PC-9 (cell line): ENCODE measurements at regions not wholly inside any gene's neighbourhood (a gene's known extent, or its start where the extent isn't known, plus 50 kb on each side); places are given as distances from the start of the nearest gene placed in this dataset.
"Not testable (repeated sequence)": the region's sequence is repeated elsewhere in the genome, so short reads cannot be mapped to it uniquely, and the experiment has no call there.

Source experiments
- BruUV-seq: library from RNA; stranded (reverse); fragments of 400-500 nt; replicated peaks from 2 replicates; lab custom pipeline; 2021; lab: Mats Ljungman, UMichigan
- CTCF ChIA-PET: fragments of 300-600 bp; sonication (Branson Sonifier 250); formaldehyde crosslinking; loops from one replicate; lab custom pipeline; 2022; ENCODE audit warnings: antibody characterized with exemption; lab: Charles Lee
- POLR2A ChIA-PET: fragments of 300-600 bp; sonication (Branson Sonifier 250); formaldehyde crosslinking; loops from one replicate; lab custom pipeline; 2022; ENCODE audit warnings: antibody characterized with exemption; ENCODE audit not compliant: unreplicated experiment; lab: Charles Lee
- DNase-seq, 2 experiments: peaks; one replicate each; pipeline versions ENCODE4 v3.0.0 to v3.0.0-alpha.2; 2015 to 2022; ENCODE audit warnings: mixed read lengths in 1 of 2
- H2AFZ ChIP-seq: fragments of 200-600 bp; sonication (generic); 2 replicates; pipeline ENCODE4 v1.8.1; 2017; ENCODE audit warnings: antibody characterized with exemption
- H3F3A ChIP-seq: fragments of 200-600 bp; sonication (generic); 2 replicates; pipeline ENCODE4 v1.8.1; 2017; ENCODE audit warnings: antibody characterized with exemption, mild to moderate bottlenecking, low read depth; ENCODE audit not compliant: insufficient read depth
- H3K27ac ChIP-seq: fragments of 200-600 bp; sonication (generic); 2 replicates; pipeline ENCODE4 v1.6.1; 2016; ENCODE audit warnings: mixed run types
- H3K27me3 ChIP-seq: fragments of 200-600 bp; sonication (generic); 2 replicates; pipeline ENCODE4 v1.6.1; 2016; ENCODE audit warnings: low read depth, mixed run types; ENCODE audit not compliant: insufficient read depth
- H3K36me3 ChIP-seq: fragments of 200-600 bp; sonication (generic); 2 replicates; pipeline ENCODE4 v1.6.1; 2016; ENCODE audit warnings: low read depth, mixed run types
- H3K4me1 ChIP-seq: fragments of 200-600 bp; sonication (generic); replicated peaks from 2 replicates; pipeline ENCODE4 v1.6.1; 2016; ENCODE audit warnings: mixed run types; ENCODE audit not compliant: insufficient read depth
- H3K4me2 ChIP-seq: fragments of 200-600 bp; sonication (generic); 2 replicates; pipeline ENCODE4 v1.6.1; 2017; ENCODE audit warnings: mixed run types
- H3K4me3 ChIP-seq: fragments of 200-600 bp; sonication (generic); 2 replicates; pipeline ENCODE4 v1.6.1; 2016; ENCODE audit warnings: mixed run types
- H3K79me2 ChIP-seq: fragments of 200-600 bp; sonication (generic); 2 replicates; pipeline ENCODE4 v1.6.1; 2017; ENCODE audit warnings: low read depth, mixed run types
- H3K9me2 ChIP-seq: fragments of 200-600 bp; sonication (generic); 2 replicates; pipeline ENCODE4 v1.8.1; 2017; ENCODE audit warnings: mild to moderate bottlenecking; ENCODE audit not compliant: insufficient read depth
- H3K9me3 ChIP-seq: fragments of 200-600 bp; sonication (generic); 2 replicates; pipeline ENCODE4 v1.8.1; 2016; ENCODE audit warnings: low read depth; ENCODE audit not compliant: insufficient read depth
- H4K20me1 ChIP-seq: fragments of 200-600 bp; sonication (generic); 2 replicates; pipeline ENCODE4 v1.8.1; 2017; ENCODE audit not compliant: insufficient read depth
- EZH2 ChIP-seq: fragments of 200-600 bp; sonication (generic); IDR thresholded peaks from 2 replicates; pipeline ENCODE4 v1.8.0; 2017; ENCODE audit warnings: antibody characterized with exemption, low read depth
- intact Hi-C: fragments of 100-400 bp; cut with micrococcal nuclease; formaldehyde crosslinking; loops from one replicate; pipeline ENCODE4 v1.10.0; 2022; ENCODE audit not compliant: unreplicated experiment
- TF ChIP-seq, protein P1 (sequence below): fragments of 200-600 bp; sonication (generic); conservative IDR thresholded peaks from 2 replicates; pipeline ENCODE4 v1.6.1; 2017; ENCODE audit warnings: mixed run types, antibody characterized with exemption, mild to moderate bottlenecking, moderate library complexity

GRCh38 chr14:80278293-80279023 is 67.2 kb upstream of the DIO2 start:
- Histone ChIP-seq H2AFZ (no peak overlapping the region), H3K9me3 (no peaks in the 10 kb centered on the region; the same call in 1 of the 2 replicates), H3K4me2 (no peak overlapping the region), H3K4me1 (no peaks in the 10 kb centered on the region), H3K27me3 (no peaks in the 10 kb centered on the region), H3F3A (no peaks in the 10 kb centered on the region), H3K9me2 (no peaks in the 10 kb centered on the region), H4K20me1 (no peaks in the 10 kb centered on the region), H3K4me3 (no peak overlapping the region), H3K36me3 (no peaks in the 10 kb centered on the region), H3K27ac (no peak overlapping the region), H3K79me2 (no peaks in the 10 kb centered on the region)
- TF ChIP-seq EZH2, result no peak
- TF ChIP-seq, protein P1, sequence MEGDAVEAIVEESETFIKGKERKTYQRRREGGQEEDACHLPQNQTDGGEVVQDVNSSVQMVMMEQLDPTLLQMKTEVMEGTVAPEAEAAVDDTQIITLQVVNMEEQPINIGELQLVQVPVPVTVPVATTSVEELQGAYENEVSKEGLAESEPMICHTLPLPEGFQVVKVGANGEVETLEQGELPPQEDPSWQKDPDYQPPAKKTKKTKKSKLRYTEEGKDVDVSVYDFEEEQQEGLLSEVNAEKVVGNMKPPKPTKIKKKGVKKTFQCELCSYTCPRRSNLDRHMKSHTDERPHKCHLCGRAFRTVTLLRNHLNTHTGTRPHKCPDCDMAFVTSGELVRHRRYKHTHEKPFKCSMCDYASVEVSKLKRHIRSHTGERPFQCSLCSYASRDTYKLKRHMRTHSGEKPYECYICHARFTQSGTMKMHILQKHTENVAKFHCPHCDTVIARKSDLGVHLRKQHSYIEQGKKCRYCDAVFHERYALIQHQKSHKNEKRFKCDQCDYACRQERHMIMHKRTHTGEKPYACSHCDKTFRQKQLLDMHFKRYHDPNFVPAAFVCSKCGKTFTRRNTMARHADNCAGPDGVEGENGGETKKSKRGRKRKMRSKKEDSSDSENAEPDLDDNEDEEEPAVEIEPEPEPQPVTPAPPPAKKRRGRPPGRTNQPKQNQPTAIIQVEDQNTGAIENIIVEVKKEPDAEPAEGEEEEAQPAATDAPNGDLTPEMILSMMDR, result no peak
- DNase-seq, result no peak
- intact Hi-C loops, result no loop called here
- POLR2A ChIA-PET, result interaction anchor here (0.7 kb wide), 1 partner anchor 237 kb away, joined by 3 read pairs; no protein-coding TSS in a partner anchor
- BruUV-seq, result no TSS peak
- CTCF ChIA-PET, result no interaction called here

DNA sequence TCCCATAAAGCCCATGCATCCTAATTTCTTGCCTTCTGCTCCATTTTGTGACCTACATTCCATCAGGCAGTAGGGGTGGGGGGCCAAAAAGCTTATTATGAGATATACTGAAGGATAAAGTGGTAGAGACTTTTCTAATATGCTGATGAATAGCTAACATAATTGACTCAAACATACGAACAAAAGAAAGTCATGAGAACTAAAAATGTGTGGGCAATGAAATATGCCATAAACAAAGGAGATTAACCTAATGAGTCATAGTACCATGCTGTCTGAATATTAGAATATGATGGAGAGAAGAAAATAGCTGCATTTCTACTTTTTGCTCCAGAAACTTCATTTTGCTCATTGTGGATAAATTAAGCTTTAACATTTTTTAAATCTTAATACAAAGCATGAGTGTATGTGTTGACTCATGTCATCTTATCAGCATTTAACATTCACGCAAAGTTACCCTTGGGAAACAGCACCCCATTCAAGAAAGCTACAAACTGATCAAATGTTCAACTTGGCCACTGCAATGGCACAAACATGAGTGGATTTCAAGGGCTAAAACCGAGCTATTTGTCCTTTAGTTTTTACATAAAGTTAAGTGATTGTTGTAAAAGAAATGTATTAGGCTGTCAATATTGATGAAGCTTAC is 64.0 kb upstream of the DIO2 start:
- H3K4me3 ChIP-seq, result no peak overlapping the region
- DNase-seq, result no peak
- H3K4me1 ChIP-seq, result no peaks in the 10 kb centered on the region
- no peak overlapping the region for H3K27ac ChIP-seq
- CTCF ChIA-PET, result no interaction called here
- BruUV-seq, result no TSS peak
- H3K9me2 ChIP-seq, result no peaks in the 10 kb centered on the region
- no peaks in the 10 kb centered on the region for H4K20me1 ChIP-seq
- H3K36me3 ChIP-seq, result no peaks in the 10 kb centered on the region
- POLR2A ChIA-PET, result no interaction called here
- no peaks in the 10 kb centered on the region for H3K27me3 ChIP-seq
- intact Hi-C loops, result no loop called here
- H3K9me3 ChIP-seq, result no peaks in the 10 kb centered on the region; the same call in 1 of the 2 replicates
- H2AFZ ChIP-seq, result no peak overlapping the region
- no peaks in the 10 kb centered on the region for H3F3A ChIP-seq
- H3K79me2 ChIP-seq, result no peaks in the 10 kb centered on the region
- H3K4me2 ChIP-seq, result no peak overlapping the region
- TF ChIP-seq EZH2, result no peak
- TF ChIP-seq, protein P1, result no peak

DNA sequence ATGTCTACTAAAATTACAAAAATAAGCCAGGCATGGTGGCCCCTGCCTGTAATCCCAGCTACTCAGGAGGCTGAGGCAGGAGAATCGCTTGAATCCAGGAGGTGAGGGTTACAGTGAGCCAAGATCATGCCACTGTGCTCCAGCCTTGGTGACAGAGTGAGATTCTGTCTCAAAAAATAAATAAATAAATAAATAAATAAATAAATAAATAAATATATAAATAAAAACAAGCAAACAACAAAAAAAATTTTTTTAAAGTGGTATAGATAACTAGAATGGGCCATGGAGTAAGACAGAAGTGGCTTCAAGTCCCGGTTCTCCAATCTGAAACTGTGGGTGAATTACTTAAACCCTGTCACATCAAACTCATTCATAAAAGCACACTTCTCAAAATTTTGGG is 63.0 kb upstream of the DIO2 start:
- H3K9me2 ChIP-seq, H3K27me3 ChIP-seq, H3F3A ChIP-seq, H3K79me2 ChIP-seq, H2AFZ ChIP-seq, intact Hi-C loops, H3K9me3 ChIP-seq, CTCF ChIA-PET, DNase-seq, H3K4me1 ChIP-seq, H3K4me2 ChIP-seq, POLR2A ChIA-PET, H3K36me3 ChIP-seq, H3K4me3 ChIP-seq, H3K27ac ChIP-seq, BruUV-seq, H4K20me1 ChIP-seq: not testable (repeated sequence)
